GM19452 (cell line): ENCODE measurements at regions not wholly inside any gene's neighbourhood (a gene's known extent, or its start where the extent isn't known, plus 50 kb on each side); places are given as distances from the start of the nearest gene placed in this dataset.

Experiments used
- ATAC-seq: cut with Tn5 transposase; IDR thresholded peaks from one replicate; pipeline ENCODE4 v1.9.1; 2021; ENCODE audit not compliant: unreplicated experiment

GRCh38 chr4:128337863-128338262 lies 50.2 kb upstream of the PGRMC2 start:
- ATAC-seq: no peak
